HepG2 (cell line): ENCODE measurements at regions not wholly inside any gene's neighbourhood (a gene's known extent, or its start where the extent isn't known, plus 50 kb on each side); places are given as distances from the start of the nearest gene placed in this dataset.

Experiments used
- BCLAF1 ChIP-seq: fragments of 450-650 bp; IDR thresholded peaks from 2 replicates; pipeline ENCODE4 v1.6.1; 2017; ENCODE audit warnings: mild to moderate bottlenecking
- EHMT2 ChIP-seq: fragments of 200-600 bp; sonication (generic); IDR thresholded peaks from 2 replicates; pipeline ENCODE4 v1.7.0; 2017; ENCODE audit warnings: antibody characterized with exemption, low read depth, low read length, borderline replicate concordance
- GMEB1 ChIP-seq: sonication (generic); formaldehyde crosslinking; IDR thresholded peaks from 2 replicates; pipeline ENCODE4 v1.5.1; 2020; ENCODE audit warnings: missing genetic modification reagents, mild to moderate bottlenecking, borderline replicate concordance
- HMG20A ChIP-seq: IDR thresholded peaks from 2 replicates; pipeline ENCODE4 v1.6.1; 2016; ENCODE audit warnings: borderline replicate concordance
- IRF2 ChIP-seq: IDR thresholded peaks from 2 replicates; pipeline ENCODE4 v1.6.1; 2018; ENCODE audit warnings: missing genetic modification reagents, missing compliant biosample characterization
- MAFF ChIP-seq: IDR thresholded peaks from 2 replicates; pipeline ENCODE4 v1.6.1; 2011; ENCODE audit warnings: low read depth, low read length, improper control_type of control experiment
- PTBP1 ChIP-seq: fragments of 200-400 bp; formaldehyde crosslinking; IDR thresholded peaks from 2 replicates; pipeline ENCODE4 v1.6.1; 2018; ENCODE audit warnings: low read length, low read depth; ENCODE audit not compliant: poor library complexity, severe bottlenecking
- SRSF9 ChIP-seq: fragments of 200-400 bp; formaldehyde crosslinking; IDR thresholded peaks from 2 replicates; pipeline ENCODE4 v1.6.1; 2018; ENCODE audit warnings: borderline replicate concordance, mild to moderate bottlenecking, low read depth, low read length; ENCODE audit not compliant: insufficient read depth, poor library complexity, severe bottlenecking
- ZNF660 ChIP-seq: sonication (generic); formaldehyde crosslinking; IDR thresholded peaks from 2 replicates; pipeline ENCODE4 v1.5.1; 2020; ENCODE audit warnings: mild to moderate bottlenecking, low read depth, missing genetic modification reagents, borderline replicate concordance
- ZNF724P ChIP-seq: sonication (generic); formaldehyde crosslinking; IDR thresholded peaks from 2 replicates; pipeline ENCODE4 v1.8.0; 2022; ENCODE audit warnings: missing genetic modification reagents, borderline replicate concordance
- ZSCAN9 ChIP-seq: IDR thresholded peaks from 2 replicates; pipeline ENCODE4 v1.6.1; 2016; ENCODE audit warnings: borderline replicate concordance

GRCh38 chr13:107590556-107590955 lies 624.8 kb downstream of the LIG4 start (continued):
- TF ChIP-seq MAFF (no peak), GMEB1 (CRISPR knock-in tag) (no peak), BCLAF1 (no peak), ZNF660 (CRISPR knock-in tag) (no peak), SRSF9 (no peak), HMG20A (CRISPR knock-in tag) (no peak), ZSCAN9 (CRISPR knock-in tag) (no peak), IRF2 (CRISPR knock-in tag) (no peak), ZNF724P (CRISPR knock-in tag) (no peak), PTBP1 (no peak), EHMT2 (no peak)
